SU-DHL-6 (cell line): ENCODE measurements at regions not wholly inside any gene's neighbourhood (a gene's known extent, or its start where the extent isn't known, plus 50 kb on each side); places are given as distances from the start of the nearest gene placed in this dataset.

Source experiments
- EZH2phosphoT487 ChIP-seq: fragments of 200-600 bp; sonication (generic), shearing (Covaris generic); conservative IDR thresholded peaks from 2 replicates; pipeline ENCODE4 v1.6.1; 2018; ENCODE audit warnings: mild to moderate bottlenecking, antibody characterized with exemption, low read length, moderate library complexity, mixed read lengths
- TF ChIP-seq, protein P1 (sequence below): fragments of 200-600 bp; sonication (generic); IDR thresholded peaks from one replicate; pipeline ENCODE4 v1.5.1; 2017; ENCODE audit warnings: antibody characterized with exemption, mild to moderate bottlenecking, low read length, moderate library complexity; ENCODE audit not compliant: insufficient read depth, poor library complexity, severe bottlenecking

DNA sequence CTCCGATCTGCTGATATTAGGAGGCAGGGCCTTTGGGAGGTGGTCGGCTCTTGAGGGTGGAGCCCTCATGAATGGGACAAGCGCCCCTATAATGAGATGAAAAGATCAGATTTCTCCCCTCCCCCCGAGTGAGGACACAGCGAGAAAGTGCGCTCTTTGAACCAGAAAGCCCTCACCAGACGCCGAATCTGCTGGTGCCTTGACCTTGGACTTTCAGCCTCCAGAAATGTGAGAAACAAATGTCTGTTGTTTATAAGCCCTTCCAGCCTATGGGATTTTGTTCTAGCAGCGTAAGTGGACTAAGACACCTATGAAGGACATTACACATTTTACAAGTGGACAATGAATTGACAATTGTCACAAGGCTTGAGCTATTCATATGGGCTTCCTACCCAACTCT is 80.2 kb downstream of the RIPK4 start:
- TF ChIP-seq, protein P1, sequence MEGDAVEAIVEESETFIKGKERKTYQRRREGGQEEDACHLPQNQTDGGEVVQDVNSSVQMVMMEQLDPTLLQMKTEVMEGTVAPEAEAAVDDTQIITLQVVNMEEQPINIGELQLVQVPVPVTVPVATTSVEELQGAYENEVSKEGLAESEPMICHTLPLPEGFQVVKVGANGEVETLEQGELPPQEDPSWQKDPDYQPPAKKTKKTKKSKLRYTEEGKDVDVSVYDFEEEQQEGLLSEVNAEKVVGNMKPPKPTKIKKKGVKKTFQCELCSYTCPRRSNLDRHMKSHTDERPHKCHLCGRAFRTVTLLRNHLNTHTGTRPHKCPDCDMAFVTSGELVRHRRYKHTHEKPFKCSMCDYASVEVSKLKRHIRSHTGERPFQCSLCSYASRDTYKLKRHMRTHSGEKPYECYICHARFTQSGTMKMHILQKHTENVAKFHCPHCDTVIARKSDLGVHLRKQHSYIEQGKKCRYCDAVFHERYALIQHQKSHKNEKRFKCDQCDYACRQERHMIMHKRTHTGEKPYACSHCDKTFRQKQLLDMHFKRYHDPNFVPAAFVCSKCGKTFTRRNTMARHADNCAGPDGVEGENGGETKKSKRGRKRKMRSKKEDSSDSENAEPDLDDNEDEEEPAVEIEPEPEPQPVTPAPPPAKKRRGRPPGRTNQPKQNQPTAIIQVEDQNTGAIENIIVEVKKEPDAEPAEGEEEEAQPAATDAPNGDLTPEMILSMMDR, result no peak
- no peak for TF ChIP-seq EZH2phosphoT487
